ENCODE measurements at regions not wholly inside any gene's neighbourhood (a gene's known extent, or its start where the extent isn't known, plus 50 kb on each side); places are given as distances from the start of the nearest gene placed in this dataset.

DNA sequence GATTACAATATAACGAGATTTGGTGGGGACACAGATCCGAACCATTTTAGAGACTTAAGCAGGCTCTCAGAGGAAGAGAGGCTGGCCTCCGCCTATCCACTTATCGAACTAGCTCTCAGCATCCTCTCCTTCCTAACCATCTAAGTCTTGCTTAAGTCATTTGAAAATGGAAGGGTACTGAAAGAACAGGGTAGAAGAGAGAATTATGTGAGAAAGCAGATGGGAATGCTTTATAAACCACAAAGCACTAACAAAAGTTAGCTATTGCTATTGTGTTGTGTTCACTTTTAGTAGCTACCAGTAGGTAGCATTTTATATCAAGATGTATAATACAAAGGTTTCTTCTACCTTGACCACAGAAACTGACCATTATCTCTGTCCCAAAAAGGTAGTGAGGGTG lies 153.4 kb upstream of the CADM1 start:
- TF ChIP-seq, protein P1, sequence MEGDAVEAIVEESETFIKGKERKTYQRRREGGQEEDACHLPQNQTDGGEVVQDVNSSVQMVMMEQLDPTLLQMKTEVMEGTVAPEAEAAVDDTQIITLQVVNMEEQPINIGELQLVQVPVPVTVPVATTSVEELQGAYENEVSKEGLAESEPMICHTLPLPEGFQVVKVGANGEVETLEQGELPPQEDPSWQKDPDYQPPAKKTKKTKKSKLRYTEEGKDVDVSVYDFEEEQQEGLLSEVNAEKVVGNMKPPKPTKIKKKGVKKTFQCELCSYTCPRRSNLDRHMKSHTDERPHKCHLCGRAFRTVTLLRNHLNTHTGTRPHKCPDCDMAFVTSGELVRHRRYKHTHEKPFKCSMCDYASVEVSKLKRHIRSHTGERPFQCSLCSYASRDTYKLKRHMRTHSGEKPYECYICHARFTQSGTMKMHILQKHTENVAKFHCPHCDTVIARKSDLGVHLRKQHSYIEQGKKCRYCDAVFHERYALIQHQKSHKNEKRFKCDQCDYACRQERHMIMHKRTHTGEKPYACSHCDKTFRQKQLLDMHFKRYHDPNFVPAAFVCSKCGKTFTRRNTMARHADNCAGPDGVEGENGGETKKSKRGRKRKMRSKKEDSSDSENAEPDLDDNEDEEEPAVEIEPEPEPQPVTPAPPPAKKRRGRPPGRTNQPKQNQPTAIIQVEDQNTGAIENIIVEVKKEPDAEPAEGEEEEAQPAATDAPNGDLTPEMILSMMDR (conservative IDR thresholded peaks at IDR 0.05; ENCODE audit: low read depth in 2 of 2) = no peak
- TF ChIP-seq, protein P2, sequence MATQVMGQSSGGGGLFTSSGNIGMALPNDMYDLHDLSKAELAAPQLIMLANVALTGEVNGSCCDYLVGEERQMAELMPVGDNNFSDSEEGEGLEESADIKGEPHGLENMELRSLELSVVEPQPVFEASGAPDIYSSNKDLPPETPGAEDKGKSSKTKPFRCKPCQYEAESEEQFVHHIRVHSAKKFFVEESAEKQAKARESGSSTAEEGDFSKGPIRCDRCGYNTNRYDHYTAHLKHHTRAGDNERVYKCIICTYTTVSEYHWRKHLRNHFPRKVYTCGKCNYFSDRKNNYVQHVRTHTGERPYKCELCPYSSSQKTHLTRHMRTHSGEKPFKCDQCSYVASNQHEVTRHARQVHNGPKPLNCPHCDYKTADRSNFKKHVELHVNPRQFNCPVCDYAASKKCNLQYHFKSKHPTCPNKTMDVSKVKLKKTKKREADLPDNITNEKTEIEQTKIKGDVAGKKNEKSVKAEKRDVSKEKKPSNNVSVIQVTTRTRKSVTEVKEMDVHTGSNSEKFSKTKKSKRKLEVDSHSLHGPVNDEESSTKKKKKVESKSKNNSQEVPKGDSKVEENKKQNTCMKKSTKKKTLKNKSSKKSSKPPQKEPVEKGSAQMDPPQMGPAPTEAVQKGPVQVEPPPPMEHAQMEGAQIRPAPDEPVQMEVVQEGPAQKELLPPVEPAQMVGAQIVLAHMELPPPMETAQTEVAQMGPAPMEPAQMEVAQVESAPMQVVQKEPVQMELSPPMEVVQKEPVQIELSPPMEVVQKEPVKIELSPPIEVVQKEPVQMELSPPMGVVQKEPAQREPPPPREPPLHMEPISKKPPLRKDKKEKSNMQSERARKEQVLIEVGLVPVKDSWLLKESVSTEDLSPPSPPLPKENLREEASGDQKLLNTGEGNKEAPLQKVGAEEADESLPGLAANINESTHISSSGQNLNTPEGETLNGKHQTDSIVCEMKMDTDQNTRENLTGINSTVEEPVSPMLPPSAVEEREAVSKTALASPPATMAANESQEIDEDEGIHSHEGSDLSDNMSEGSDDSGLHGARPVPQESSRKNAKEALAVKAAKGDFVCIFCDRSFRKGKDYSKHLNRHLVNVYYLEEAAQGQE (IDR thresholded peaks at IDR 0.05; ENCODE audit: unreplicated experiment) = no peak
- TF ChIP-seq STAT1 (IDR thresholded peaks at IDR 0.05; ENCODE audit: unreplicated experiment) (no peak), POLR2AphosphoS5 (IDR thresholded peaks at IDR 0.05; ENCODE audit: low read depth) (no peak), EZH2 (IDR thresholded peaks at IDR 0.05; ENCODE audit: low read depth, unreplicated experiment) (no peak), EZH2phosphoT487 (IDR thresholded peaks at IDR 0.05; ENCODE audit: unreplicated experiment) (no peak), ZNF114 (CRISPR knock-in tag; IDR thresholded peaks at IDR 0.05) (no peak), ZNF331 (CRISPR knock-in tag; IDR thresholded peaks at IDR 0.05; ENCODE audit: low read depth) (no peak), JUNB (IDR thresholded peaks at IDR 0.05; ENCODE audit: unreplicated experiment) (no peak), CREB1 (CRISPR knock-in tag; IDR thresholded peaks at IDR 0.05; ENCODE audit: low read depth) (no peak)
- TF ChIP-seq, protein P3, sequence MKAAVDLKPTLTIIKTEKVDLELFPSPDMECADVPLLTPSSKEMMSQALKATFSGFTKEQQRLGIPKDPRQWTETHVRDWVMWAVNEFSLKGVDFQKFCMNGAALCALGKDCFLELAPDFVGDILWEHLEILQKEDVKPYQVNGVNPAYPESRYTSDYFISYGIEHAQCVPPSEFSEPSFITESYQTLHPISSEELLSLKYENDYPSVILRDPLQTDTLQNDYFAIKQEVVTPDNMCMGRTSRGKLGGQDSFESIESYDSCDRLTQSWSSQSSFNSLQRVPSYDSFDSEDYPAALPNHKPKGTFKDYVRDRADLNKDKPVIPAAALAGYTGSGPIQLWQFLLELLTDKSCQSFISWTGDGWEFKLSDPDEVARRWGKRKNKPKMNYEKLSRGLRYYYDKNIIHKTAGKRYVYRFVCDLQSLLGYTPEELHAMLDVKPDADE (IDR thresholded peaks at IDR 0.05) = no peak
- TF ChIP-seq, protein P4, sequence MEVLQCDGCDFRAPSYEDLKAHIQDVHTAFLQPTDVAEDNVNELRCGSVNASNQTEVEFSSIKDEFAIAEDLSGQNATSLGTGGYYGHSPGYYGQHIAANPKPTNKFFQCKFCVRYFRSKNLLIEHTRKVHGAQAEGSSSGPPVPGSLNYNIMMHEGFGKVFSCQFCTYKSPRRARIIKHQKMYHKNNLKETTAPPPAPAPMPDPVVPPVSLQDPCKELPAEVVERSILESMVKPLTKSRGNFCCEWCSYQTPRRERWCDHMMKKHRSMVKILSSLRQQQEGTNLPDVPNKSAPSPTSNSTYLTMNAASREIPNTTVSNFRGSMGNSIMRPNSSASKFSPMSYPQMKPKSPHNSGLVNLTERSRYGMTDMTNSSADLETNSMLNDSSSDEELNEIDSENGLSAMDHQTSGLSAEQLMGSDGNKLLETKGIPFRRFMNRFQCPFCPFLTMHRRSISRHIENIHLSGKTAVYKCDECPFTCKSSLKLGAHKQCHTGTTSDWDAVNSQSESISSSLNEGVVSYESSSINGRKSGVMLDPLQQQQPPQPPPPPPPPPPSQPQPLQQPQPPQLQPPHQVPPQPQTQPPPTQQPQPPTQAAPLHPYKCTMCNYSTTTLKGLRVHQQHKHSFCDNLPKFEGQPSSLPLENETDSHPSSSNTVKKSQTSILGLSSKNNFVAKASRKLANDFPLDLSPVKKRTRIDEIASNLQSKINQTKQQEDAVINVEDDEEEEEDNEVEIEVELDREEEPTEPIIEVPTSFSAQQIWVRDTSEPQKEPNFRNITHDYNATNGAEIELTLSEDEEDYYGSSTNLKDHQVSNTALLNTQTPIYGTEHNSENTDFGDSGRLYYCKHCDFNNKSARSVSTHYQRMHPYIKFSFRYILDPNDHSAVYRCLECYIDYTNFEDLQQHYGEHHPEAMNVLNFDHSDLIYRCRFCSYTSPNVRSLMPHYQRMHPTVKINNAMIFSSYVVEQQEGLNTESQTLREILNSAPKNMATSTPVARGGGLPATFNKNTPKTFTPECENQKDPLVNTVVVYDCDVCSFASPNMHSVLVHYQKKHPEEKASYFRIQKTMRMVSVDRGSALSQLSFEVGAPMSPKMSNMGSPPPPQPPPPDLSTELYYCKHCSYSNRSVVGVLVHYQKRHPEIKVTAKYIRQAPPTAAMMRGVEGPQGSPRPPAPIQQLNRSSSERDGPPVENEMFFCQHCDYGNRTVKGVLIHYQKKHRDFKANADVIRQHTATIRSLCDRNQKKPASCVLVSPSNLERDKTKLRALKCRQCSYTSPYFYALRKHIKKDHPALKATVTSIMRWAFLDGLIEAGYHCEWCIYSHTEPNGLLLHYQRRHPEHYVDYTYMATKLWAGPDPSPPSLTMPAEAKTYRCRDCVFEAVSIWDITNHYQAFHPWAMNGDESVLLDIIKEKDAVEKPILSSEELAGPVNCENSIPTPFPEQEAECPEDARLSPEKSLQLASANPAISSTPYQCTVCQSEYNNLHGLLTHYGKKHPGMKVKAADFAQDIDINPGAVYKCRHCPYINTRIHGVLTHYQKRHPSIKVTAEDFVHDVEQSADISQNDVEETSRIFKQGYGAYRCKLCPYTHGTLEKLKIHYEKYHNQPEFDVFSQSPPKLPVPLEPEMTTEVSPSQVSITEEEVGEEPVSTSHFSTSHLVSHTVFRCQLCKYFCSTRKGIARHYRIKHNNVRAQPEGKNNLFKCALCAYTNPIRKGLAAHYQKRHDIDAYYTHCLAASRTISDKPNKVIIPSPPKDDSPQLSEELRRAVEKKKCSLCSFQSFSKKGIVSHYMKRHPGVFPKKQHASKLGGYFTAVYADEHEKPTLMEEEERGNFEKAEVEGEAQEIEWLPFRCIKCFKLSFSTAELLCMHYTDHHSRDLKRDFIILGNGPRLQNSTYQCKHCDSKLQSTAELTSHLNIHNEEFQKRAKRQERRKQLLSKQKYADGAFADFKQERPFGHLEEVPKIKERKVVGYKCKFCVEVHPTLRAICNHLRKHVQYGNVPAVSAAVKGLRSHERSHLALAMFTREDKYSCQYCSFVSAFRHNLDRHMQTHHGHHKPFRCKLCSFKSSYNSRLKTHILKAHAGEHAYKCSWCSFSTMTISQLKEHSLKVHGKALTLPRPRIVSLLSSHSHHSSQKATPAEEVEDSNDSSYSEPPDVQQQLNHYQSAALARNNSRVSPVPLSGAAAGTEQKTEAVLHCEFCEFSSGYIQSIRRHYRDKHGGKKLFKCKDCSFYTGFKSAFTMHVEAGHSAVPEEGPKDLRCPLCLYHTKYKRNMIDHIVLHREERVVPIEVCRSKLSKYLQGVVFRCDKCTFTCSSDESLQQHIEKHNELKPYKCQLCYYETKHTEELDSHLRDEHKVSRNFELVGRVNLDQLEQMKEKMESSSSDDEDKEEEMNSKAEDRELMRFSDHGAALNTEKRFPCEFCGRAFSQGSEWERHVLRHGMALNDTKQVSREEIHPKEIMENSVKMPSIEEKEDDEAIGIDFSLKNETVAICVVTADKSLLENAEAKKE (CRISPR knock-in tag; IDR thresholded peaks at IDR 0.05) = no peak
